PC-9 (cell line): ENCODE measurements at regions not wholly inside any gene's neighbourhood (a gene's known extent, or its start where the extent isn't known, plus 50 kb on each side); places are given as distances from the start of the nearest gene placed in this dataset.

Experiments used
- CTCF ChIP-seq: fragments of 200-600 bp; sonication (generic); conservative IDR thresholded peaks from 2 replicates; pipeline ENCODE4 v1.6.1; 2017; ENCODE audit warnings: mixed run types, antibody characterized with exemption, mild to moderate bottlenecking, moderate library complexity
- EZH2 ChIP-seq: fragments of 200-600 bp; sonication (generic); IDR thresholded peaks from 2 replicates; pipeline ENCODE4 v1.8.0; 2017; ENCODE audit warnings: antibody characterized with exemption, low read depth

- TF ChIP-seq CTCF (no peak), EZH2 (no peak)
These were observed 108.1 kb upstream of the CELF4 start for GRCh38 chr18:37673671-37674070.
